ENCODE measurements at regions not wholly inside any gene's neighbourhood (a gene's known extent, or its start where the extent isn't known, plus 50 kb on each side); places are given as distances from the start of the nearest gene placed in this dataset.
"Not testable (repeated sequence)": the region's sequence is repeated elsewhere in the genome, so short reads cannot be mapped to it uniquely, and the experiment has no call there.

DNA sequence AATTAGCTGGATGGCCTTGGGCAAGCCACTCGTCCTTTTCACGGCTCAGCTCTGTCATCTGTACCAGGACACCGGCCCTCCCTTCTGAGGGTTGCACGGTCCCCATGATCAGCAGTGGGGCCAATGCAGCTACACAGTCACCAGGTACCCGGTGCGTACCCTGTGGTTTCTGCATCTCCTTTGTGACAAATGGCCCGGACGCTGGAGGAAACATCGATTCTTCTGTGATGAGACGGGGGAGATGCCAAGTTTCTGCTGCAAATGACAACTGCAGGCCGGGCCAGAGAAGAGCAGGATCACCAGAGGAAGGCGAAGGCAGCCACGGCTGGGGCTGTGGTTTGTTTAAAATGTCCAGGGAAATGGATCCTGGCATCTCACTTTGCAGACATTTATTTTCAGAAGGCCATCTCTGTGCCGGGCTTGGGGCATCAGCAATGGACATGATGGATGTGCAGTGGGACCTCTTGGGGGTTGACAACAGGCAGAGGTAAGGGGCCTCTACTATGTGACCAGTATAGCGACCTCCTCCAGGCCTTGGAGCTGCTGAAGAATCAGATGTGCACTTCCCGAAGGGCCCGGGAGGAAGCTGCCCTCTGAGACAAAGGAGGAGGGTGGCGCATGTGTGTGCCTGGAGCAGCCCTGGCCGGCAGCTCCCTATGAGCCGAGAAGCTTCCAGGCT, 221.9 kb upstream of the C1orf174 start:
- no peak for DNase-seq

GRCh38 chr1:4122513-4123160, 222.6 kb upstream of the C1orf174 start:
- DNase-seq = no peak

DNA sequence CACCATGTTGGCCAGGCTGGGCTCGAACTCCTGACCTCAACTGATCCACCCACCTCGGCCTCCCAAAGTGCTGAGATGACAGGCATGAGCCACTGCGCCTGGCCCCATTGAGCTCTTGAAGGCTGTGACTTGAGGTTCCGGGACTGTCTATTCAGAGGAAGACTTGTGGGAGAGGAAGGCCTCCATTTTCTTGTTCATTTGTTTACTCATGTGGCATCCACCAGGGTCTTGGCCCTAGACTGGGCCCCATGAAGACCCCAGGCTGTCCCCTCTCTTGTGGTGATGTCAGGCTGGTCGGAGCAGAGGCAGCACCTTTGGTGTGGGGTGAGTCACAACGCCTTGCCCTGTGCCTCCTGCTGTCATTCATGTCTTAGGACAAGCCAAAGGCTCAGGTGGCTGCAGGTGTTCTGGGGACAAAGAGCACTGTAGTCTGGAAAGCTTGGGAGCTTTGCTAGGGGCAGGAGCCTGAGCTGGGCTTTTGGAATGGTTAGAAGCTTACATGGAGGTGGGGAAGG, 224.6 kb upstream of the C1orf174 start:
- DNase-seq = no peak

DNA sequence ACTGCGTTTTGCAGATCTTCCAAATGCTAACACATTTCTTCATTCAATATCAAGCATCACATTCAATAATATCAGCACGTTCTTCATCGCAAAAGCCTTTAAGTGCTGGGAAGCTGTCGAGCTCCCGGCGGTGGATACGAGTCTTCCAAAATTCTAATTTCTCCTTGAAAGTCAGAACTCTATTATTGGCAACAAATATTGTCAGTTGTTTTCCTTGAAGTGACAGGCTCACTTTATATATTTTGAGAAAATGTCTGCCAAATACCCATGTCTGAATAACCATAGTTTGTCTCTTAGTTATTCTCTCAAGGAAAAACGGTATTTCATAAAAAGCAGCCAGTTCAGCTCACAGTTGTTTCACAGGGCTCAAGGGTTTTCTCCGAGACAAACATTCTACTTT, 226.2 kb upstream of the C1orf174 start:
- no peak for DNase-seq

DNA sequence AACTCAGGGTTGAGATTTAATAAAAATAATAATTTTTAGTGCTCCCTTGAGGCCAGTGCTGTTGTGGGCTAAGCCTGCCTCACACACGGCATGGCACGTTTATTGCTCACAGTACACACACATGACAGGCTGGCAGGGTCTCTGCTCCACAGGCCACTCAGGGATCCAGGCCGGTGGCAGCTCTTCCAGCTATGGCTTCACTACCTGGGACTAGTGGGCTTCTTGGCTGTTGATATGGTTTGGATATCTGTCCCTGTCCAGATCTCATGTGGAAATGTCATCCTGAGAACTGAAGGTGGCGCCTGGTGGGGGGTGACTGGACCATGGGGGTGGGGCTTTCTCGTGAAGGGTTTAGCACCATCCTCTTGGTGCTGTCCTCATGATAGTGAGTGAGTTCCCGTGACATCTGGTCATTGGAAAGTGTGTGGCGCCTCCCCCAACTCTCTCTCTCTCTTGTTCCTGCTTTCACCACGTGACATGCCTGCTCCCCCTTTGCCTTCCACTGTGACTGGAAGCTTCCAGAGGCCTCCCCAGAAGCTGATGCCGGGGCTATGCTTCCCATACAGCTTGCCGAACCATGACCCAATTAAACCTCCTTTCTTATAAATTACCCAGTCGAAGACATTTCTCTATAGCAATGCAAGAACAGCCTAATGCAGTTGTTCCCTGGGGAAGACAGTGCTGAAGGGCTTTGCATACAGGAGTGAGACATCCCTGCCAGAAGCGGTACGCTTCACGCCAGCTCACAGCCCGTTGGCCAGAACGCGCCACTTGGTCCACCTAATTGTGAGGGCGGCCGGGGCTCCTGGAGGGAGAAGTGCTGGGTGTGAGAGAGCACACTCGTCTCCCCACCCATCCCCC, 226.9 kb upstream of the C1orf174 start:
- no peak for DNase-seq

DNA sequence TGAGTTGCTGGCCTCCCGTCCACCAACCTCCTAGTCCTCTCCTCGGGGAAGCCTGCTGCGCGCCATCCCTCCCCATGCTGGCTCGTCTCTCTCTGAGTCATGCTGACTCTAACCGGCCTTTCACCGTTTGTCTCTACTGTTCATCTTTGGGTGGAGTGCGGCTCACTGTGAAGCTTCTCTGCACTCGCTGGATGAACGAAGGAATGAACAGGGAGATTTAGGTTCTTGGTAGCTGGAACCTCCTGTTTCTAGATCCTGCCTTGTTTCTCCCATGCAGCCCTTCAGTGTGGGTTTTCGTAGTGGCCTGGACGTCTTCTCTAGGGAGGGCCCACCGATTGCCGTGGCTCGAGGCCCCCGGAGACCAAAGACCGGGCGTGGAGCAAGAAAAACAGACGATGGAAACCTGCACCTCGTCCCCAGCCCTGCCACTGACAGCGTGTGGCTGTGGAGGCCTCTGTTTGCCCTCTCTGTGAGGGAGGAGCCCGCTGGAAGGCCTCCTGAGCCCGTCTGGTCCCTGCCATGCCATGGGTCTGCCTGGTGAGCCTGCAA, 227.6 kb upstream of the C1orf174 start:
- DNase-seq = no peak

DNA sequence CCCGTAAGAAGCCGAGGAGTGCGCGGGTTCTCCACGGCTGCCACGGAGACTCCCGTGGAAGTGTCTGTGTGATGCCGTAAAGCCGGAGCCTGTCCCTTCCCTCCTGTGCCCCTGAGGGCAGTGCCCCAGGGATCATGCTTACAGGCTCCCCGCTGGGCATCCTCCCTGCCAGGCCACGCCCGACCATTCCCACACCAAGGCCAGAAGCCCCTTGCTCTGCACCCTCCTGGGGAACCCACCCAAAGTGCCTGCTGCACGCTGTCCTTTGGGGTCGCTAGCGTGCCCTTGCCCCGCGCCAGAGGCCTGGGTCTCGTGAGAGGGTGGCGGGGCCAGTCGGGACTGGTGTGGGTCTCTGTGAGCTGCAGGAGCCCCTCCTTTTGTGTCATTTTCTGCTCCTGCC, 228.5 kb upstream of the C1orf174 start:
- no peak for DNase-seq

DNA sequence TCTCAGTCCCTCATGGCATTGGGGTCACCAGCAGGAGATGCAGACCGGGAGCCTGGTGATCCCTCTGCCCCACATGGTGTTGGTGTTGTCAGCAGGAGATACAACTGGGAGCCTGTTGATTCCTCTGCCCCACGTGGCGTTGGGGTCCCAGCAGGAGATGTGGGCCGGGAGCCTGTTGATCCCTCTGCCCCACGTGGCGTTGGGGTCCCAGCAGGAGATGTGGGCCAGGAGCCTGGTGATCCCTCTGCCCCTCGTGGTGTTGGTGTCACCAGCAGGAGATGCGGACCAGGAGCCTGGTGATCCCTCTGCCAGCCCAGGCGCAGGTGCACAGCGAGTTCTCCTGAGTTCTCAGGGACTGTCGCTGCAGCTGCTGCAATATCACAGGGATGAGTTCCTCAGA, 229.6 kb upstream of the C1orf174 start:
- no peak for DNase-seq

DNA sequence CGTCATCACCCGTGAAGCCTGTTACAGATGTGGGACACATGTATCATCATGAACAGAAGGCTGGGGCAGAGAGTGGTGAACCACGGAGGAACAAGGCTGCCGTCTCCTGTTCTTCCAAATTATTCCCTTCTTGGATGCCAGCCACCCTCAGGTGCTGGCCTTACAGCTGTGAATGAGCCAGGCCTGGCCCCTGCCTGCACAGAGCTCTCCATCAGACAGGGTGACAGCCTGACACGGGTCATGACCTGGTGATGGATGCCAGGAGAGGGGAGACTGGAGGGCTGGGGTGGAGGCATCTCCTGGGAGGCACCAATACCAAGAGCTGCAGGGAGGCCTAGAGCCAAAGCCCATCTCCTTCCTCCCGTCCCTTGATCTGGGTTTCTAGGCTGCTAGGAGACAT, 230.0 kb upstream of the C1orf174 start:
- DNase-seq = no peak

GRCh38 chr1:4131734-4132133, 231.7 kb upstream of the C1orf174 start:
- no peak for DNase-seq

DNA sequence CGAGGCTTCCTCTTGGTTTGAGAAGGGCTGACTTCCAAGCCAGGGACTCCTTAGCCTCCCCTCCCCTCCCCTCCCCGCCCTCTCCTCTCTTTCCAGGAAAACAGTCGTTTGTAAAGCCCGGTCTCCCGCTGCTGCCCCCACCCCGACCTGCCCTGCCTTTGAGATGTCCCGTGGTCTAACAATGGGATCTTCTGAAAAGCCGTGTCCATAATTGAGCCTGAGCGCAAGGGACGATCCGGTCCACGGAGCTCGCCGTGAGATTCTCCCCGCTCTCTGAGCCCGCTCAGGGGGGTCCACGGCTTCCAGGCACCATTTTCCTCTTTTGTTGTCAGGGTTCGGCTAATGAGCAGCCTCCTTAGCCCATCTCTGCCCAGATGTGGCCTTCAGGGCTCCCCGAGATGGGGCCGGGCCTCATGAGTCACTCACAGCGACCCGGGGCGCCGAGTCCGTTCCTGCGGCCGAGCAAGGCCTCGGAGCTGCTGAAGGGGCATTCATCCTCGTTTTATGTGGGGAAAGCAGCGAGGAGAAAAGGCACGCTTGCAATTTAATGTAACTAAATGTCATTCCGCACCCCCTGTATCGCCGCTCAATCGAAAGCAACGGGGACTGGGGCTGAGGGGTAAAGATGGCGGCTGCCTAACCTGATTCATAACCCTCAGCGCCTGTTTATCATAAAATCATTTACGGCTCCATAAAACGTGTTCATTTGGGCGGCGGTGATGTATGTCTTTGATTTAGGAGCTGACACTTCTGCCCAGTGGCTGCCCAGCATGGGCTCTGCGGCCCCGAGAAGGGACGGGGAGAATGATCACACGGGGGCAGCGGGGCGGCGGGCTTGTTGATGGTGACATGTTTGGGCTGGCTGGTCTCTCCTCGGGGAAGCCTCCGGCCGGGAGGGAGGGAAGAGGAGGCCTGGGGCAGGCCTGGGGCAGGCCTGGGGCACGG, 232.6 kb upstream of the C1orf174 start:
- DNase-seq = no peak

DNA sequence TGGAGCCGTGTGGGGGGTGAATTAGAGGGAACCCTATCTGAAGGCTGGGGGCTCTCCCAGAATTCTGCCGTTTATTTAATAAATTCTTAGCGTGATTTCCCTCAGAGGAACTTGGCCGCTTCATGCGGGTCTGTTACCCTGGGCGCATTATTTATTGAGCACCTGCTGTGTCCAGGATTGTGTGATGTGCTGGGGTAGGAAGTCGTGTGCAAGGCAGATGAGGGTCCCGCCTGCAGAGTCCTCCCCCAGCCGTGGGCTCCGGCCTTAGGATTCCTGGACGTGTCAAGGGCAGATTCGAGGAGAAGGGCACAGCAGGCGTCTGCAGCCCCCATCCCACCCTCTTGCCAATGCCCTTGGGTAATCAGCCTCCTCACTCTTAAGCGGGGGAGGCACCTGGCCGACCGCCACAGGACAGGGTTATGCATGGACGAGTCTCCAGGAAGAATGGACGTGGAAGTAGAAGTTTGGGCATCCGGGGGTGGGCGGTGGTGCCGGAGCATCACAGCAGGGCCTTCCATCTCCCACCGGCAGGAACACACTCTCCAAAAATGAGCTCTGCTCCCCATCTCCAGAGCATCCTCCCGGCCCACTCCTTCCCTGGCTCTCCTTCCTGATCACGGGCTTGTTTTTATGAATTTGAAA, 233.3 kb upstream of the C1orf174 start:
- DNase-seq = no peak

GRCh38 chr1:4133939-4134321, 233.9 kb upstream of the C1orf174 start:
- no peak for DNase-seq

DNA sequence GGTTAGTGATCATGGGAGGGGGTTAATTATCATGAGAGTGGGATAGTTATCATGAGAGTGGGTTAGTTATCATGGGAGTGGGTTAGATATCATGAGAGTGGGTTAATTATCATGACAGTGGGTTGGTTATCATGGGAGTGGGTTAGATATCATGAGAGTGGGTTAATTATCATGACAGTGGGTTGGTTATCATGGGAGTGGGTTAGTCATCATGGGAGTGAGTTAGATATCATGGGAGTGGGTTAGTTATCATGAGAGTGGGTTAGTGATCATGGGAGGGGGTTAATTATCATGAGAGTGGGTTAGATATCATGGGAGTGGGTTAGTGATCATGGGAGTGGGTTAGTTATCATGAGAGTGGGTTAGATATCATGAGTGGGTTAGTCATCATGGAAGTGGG, 235.8 kb upstream of the C1orf174 start:
- not testable (repeated sequence) for DNase-seq

GRCh38 chr1:4137621-4138415, 237.7 kb upstream of the C1orf174 start:
- no peak for DNase-seq

GRCh38 chr1:4139646-4140045, 239.6 kb upstream of the C1orf174 start:
- DNase-seq = no peak

DNA sequence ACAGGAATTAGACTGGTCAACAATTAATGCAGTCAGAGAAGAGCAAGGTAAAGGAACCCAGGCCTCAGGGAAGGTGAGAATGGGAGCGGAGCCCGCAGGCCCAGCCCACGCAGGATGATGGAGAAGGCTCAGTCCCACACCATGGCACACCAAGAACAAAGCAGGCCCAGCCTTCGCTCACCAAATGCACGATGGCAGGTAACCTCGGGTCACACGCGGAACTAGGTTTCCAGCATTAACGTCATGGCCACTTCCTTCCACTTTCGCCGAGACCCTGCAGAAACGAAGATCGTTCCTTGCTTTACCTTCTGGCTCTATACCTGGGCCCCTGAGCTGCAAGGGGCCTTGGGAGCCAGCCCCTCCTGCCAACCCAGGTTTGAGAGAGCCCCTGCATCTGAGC, 240.2 kb upstream of the C1orf174 start:
- no peak for DNase-seq

GRCh38 chr1:4140821-4141220, 240.7 kb upstream of the C1orf174 start:
- DNase-seq = no peak

GRCh38 chr1:4144349-4144971, 244.4 kb upstream of the C1orf174 start:
- DNase-seq = no peak

- DNase-seq = no peak
Measured at GRCh38 chr1:4146101-4146500, 246.0 kb upstream of the C1orf174 start.
